ENCODE measurements at regions not wholly inside any gene's neighbourhood (a gene's known extent, or its start where the extent isn't known, plus 50 kb on each side); places are given as distances from the start of the nearest gene placed in this dataset.

GRCh38 chr3:157958457-157958856, 147.8 kb downstream of the SHOX2 start:
- Histone ChIP-seq H3K18ac (ENCODE audit: extremely low read depth, low read length) (no peak overlapping the region), H3K14ac (ENCODE audit: insufficient read length) (no peak overlapping the region), H4K8ac (ENCODE audit: extremely low read depth, insufficient read depth, low read length) (no peak overlapping the region), H2BK120ac (replicated peaks; ENCODE audit: low read depth, low read length) (no peak overlapping the region), H3K23me2 (ENCODE audit: low read depth, low read length) (no peaks in the 10 kb centered on the region), H2BK20ac (ENCODE audit: low read length) (no peak overlapping the region), H4K91ac (replicated peaks; ENCODE audit: insufficient read length, low read length) (no peak overlapping the region), H3K23ac (ENCODE audit: insufficient read length) (no peak overlapping the region), H3K9ac (replicated peaks in 1 of 4; ENCODE audit: extremely low read depth in 1 of 4, low read depth in 3 of 4, low read length in 3 of 4) (no peak overlapping the region), H4K5ac (ENCODE audit: insufficient read length, low read depth, low read length) (no peak overlapping the region), H2AK5ac (ENCODE audit: low read depth, low read length) (no peak overlapping the region), H3K4me1 (replicated peaks in 1 of 4; ENCODE audit: control insufficient read depth in 3 of 4, insufficient read depth in 4 of 4, low read length in 3 of 4) (peaks cover 0 to 4% (median 0%) of the 10 kb centered on the region in 4 experiments; a peak in 1 of 7 replicates), H3K4me2 (ENCODE audit: insufficient read depth in 1 of 2, low read depth in 2 of 2, low read length in 2 of 2) (no peak overlapping the region; a peak in 1 of 4 replicates), H3K4ac (replicated peaks; ENCODE audit: insufficient read length, low read depth, low read length) (no peak overlapping the region), H3K27ac (ENCODE audit: low read depth, low read length) (no peak overlapping the region), H4K20me1 (replicated peaks in 1 of 2; ENCODE audit: control insufficient read depth in 1 of 2, insufficient read depth in 2 of 2, low read length in 2 of 2) (no peaks in the 10 kb centered on the region), H2AFZ (ENCODE audit: low read length) (0 out of 2 replicates have a peak overlapping the region, but pooled peaks have one; percentile 19), H2BK15ac (ENCODE audit: low read length) (no peak overlapping the region), H3K4me3 (ENCODE audit: extremely low read depth in 1 of 4, insufficient read depth in 2 of 4, low read depth in 3 of 4, low read length in 4 of 4) (no peak overlapping the region), H2BK12ac (ENCODE audit: low read depth, low read length) (no peak overlapping the region), H3K27me3 (replicated peaks in 1 of 4; ENCODE audit: control insufficient read depth in 3 of 4, extremely low read depth in 1 of 4, insufficient read depth in 3 of 4, low read length in 3 of 4) (no peaks in the 10 kb centered on the region), H3K79me1 (ENCODE audit: low read depth, low read length) (no peaks in the 10 kb centered on the region), H3K56ac (replicated peaks; ENCODE audit: insufficient read length, low read depth, low read length) (no peak overlapping the region), H2BK5ac (ENCODE audit: low read depth, low read length) (no peak overlapping the region), H3K9me3 (ENCODE audit: insufficient read depth in 2 of 2, low read depth in 1 of 2, low read length in 1 of 2) (no peaks in the 10 kb centered on the region), H3K36me3 (ENCODE audit: control insufficient read depth in 2 of 4, insufficient read depth in 4 of 4, low read length in 3 of 4) (no peaks in the 10 kb centered on the region), H3K79me2 (ENCODE audit: control insufficient read depth in 1 of 2, insufficient read depth in 2 of 2, low read length in 2 of 2) (no peaks in the 10 kb centered on the region)
- no peak for FAIRE-seq
- WGBS, 2 experiments (ENCODE audit: extremely low coverage in 1 of 2, insufficient coverage in 1 of 2, insufficient read length in 1 of 2, insufficient replicate concordance in 2 of 2, low coverage in 1 of 2, low lambda C conversion rate in 2 of 2, missing lambda C conversion rate in 1 of 2), result 58% methylated on average over 10 of the region's 10 CpGs; no CpG with 5 or more reads in 1 of the 2 experiments
- CTCF ChIA-PET (ENCODE audit: partially characterized antibody), result interaction anchor here (1.1 kb wide), 1 partner anchor 401 kb away, joined by 3 read pairs; no protein-coding TSS in a partner anchor
- no peak for DNase-seq (ENCODE audit: low read depth in 1 of 2, low spot score in 2 of 2)
- POLR2A ChIA-PET (ENCODE audit: partially characterized antibody), result no interaction called here
- TF ChIP-seq CEBPB (IDR thresholded peaks at IDR 0.05; ENCODE audit: low read depth, low read length), result 0 out of 2 replicates have a peak, but pooled peaks have one; percentile 19
- TF ChIP-seq HDAC2 (IDR thresholded peaks at IDR 0.05; ENCODE audit: borderline replicate concordance in 1 of 2, low read depth in 2 of 2, low read length in 2 of 2), result no peak
